Psoas muscle (tissue), 7 donors: ENCODE measurements at regions not wholly inside any gene's neighbourhood (a gene's known extent, or its start where the extent isn't known, plus 50 kb on each side); places are given as distances from the start of the nearest gene placed in this dataset.
"Not testable (repeated sequence)": the region's sequence is repeated elsewhere in the genome, so short reads cannot be mapped to it uniquely, and the experiment has no call there.

ENCODE experiments used
- ATAC-seq, 4 donors: fragments of 200-7000 bp; cut with Tn5 transposase; one replicate each; pipeline ENCODE4 v1.9.1; 2020; ENCODE audit warnings: moderate library complexity in 3 of 4, mild to moderate bottlenecking in 2 of 4
- DNase-seq, 2 donors: peaks; one replicate each; pipeline ENCODE4 v3.0.0-alpha.2; 2020
- H3K27ac ChIP-seq: fragments of 200-600 bp; one replicate; pipeline ENCODE4 v1.8.0; 2022
- H3K27me3 ChIP-seq, 3 donors: fragments of 200-600 bp in 1 of 3; one replicate each; pipeline versions ENCODE4 v1.6.1 to v1.8.0; 2013 to 2022; ENCODE audit warnings: low read length in 2 of 3, mild to moderate bottlenecking in 2 of 3, moderate library complexity in 1 of 3; ENCODE audit not compliant: insufficient read depth in 3 of 3
- H3K36me3 ChIP-seq, 2 donors: fragments of 200-600 bp in 1 of 2; one replicate each; pipeline versions ENCODE4 v1.6.1 to v1.8.0; 2013 to 2022; ENCODE audit warnings: low read depth in 1 of 2, mild to moderate bottlenecking in 1 of 2, moderate library complexity in 1 of 2; ENCODE audit not compliant: insufficient read depth in 1 of 2
- H3K4me1 ChIP-seq: fragments of 200-600 bp; one replicate; pipeline ENCODE4 v1.8.0; 2022
- H3K4me3 ChIP-seq: fragments of 200-600 bp; one replicate; pipeline ENCODE4 v1.8.0; 2022; ENCODE audit warnings: mild to moderate bottlenecking
- H3K9me3 ChIP-seq: fragments of 200-600 bp; one replicate; pipeline ENCODE4 v1.8.0; 2022
- WGBS, 3 donors: extraction: QIAGEN DNeasy Blood & Tissue Kit; methylation state at CpG; one replicate each; pipeline versions ENCODE4 v1.1.6 to v1.1.7; 2013; 5-methylcytosine and 5-hydroxymethylcytosine counted together
- intact Hi-C, 2 donors: fragments of 100-400 bp; cut with DNase I; formaldehyde crosslinking; loops; one replicate each; pipeline versions ENCODE4 v1.11.0 to v1.14.2; 2022
- TF ChIP-seq, protein P1 (sequence below): fragments of 200-600 bp; IDR thresholded peaks from one replicate; pipeline ENCODE4 v1.8.0; 2022; ENCODE audit warnings: antibody characterized with exemption
- donor health status: healthy with polysubstance abuse.
- donor health status: DM: no; HTN: no; CAD: no; lungs with moderate emphysema.
- donor health status: Bipolar disorder and iron deficiency.
- donor health status: healthy.
- donor health status: DM: yes; HTN: yes; CAD: no.
- donor health status: DM: no; HTN: no; CAD: no.
- donor health status: DM: yes; HTN: yes; CAD: no.

DNA sequence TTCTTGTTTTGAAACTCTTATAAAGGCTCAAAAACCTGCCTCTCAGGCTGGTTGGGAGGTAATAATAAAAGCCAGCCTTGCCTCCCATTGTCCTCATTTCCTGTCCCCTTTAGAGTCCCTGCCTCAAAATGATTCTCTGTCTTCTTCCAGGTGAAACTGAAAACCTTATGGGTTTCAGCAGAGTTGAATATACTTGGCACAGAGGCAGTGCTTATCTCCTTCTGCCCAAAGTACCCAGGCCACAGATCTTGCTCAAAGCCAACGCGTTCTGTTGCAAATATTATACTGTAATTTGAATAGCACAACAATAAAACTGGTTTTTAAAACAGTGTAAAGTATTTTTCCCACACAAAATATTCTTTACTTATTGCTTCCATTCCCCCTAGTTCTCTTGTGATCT is 183.1 kb upstream of the GIMD1 start:
- H3K4me3 ChIP-seq = no peak overlapping the region
- H3K27me3 ChIP-seq = no peaks in the 10 kb centered on the region
- no peak overlapping the region for H3K27ac ChIP-seq
- H3K9me3 ChIP-seq = no peaks in the 10 kb centered on the region
- no peaks in the 10 kb centered on the region for H3K36me3 ChIP-seq
- ATAC-seq (no peak), DNase-seq (no peak)
- intact Hi-C loops = no loop called here
- TF ChIP-seq, protein P1, sequence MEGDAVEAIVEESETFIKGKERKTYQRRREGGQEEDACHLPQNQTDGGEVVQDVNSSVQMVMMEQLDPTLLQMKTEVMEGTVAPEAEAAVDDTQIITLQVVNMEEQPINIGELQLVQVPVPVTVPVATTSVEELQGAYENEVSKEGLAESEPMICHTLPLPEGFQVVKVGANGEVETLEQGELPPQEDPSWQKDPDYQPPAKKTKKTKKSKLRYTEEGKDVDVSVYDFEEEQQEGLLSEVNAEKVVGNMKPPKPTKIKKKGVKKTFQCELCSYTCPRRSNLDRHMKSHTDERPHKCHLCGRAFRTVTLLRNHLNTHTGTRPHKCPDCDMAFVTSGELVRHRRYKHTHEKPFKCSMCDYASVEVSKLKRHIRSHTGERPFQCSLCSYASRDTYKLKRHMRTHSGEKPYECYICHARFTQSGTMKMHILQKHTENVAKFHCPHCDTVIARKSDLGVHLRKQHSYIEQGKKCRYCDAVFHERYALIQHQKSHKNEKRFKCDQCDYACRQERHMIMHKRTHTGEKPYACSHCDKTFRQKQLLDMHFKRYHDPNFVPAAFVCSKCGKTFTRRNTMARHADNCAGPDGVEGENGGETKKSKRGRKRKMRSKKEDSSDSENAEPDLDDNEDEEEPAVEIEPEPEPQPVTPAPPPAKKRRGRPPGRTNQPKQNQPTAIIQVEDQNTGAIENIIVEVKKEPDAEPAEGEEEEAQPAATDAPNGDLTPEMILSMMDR = no peak
- 93 to 95% (median 95%) methylated on average over 2 of the region's 2 CpGs for WGBS, 3 donors
- H3K4me1 ChIP-seq = no peaks in the 10 kb centered on the region

DNA sequence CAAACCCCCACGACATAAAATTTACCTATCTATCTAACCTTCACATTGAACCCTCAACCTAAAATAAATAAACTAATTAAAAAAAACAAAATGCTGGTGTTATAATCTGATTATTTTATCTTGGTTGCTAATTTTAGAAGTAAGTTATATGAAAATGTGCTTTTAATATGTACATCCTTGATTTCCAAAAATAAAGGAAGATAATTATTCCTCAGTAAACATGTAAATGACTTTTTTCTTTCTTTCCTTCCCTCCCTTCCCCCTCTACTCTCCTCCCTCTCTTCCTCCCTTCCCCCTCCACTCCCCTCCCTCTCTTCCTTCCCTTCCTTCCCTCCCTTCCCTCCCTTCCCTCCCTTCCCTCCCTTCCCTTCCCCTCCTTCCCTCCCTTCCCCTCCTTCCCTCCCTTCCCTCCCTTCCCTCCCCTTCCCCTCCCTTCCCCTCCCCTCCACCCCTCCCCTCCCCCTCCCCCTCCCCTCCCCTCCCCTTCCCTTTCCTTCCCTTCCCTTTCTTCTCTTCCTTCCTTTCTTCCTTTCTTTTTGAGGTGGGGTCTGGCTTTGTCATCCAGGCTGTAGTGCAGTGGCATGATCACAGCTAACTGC is 180.0 kb upstream of the GIMD1 start:
- 79 to 85% (median 83%) methylated on average over 1 of the region's 1 CpG for WGBS, 3 donors

DNA sequence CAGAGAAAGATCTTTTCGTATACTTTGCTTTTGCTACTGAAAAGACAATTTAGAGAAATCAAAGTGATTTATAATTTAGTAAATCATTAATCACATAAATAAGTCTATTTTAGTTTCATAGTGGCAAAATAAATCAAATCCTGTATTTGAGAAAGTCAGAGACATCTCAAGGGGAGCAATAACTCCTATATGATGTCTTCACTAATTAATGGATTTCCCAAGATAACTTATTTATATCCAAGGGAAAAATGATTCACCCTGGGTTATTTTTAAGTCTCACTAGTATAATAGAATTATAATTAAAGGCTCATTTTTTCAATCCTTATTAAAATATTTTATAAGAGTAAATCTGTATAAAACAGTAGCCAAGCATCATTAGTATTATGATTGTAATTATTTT is 177.8 kb upstream of the GIMD1 start:
- H3K4me1 ChIP-seq = no peaks in the 10 kb centered on the region
- no peaks in the 10 kb centered on the region for H3K27me3 ChIP-seq
- no peak overlapping the region for H3K27ac ChIP-seq
- DNase-seq = no peak
- intact Hi-C loops = no loop called here
- WGBS, 3 donors = 76 to 87% (median 78%) methylated on average over 1 of the region's 1 CpG
- H3K36me3 ChIP-seq = no peaks in the 10 kb centered on the region
- TF ChIP-seq, protein P1 = no peak
- no peak overlapping the region for H3K4me3 ChIP-seq
- H3K9me3 ChIP-seq = no peaks in the 10 kb centered on the region
- no peak for ATAC-seq

More for the DNA sequence above, 180.0 kb upstream of the GIMD1 start:
- intact Hi-C loops = no loop called here
- H3K9me3 ChIP-seq = no peaks in the 10 kb centered on the region
- no peak overlapping the region for H3K4me3 ChIP-seq
- no peaks in the 10 kb centered on the region for H3K27me3 ChIP-seq
- H3K27ac ChIP-seq = no peak overlapping the region
- H3K4me1 ChIP-seq = no peaks in the 10 kb centered on the region
- ATAC-seq (no peak), DNase-seq (no peak)
- TF ChIP-seq, protein P1 = no peak
- H3K36me3 ChIP-seq = no peaks in the 10 kb centered on the region

DNA sequence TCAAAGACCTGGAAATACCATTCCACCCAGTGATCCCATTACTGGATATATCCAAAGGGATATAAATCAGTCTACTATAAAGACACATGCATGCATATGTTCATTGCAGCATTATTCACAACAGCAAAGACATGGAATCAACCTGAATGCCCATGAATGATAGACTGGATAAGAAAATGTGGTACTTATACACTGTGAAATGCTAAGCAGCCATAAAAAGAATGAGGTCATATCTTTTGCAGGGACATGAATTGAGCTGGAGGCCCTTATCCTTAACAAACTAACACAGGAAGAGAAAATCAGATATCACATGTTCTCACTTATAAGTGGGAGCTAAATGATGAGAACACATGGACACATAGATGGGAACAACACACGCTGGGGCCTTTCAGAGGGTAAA is 174.0 kb upstream of the GIMD1 start:
- intact Hi-C loops, DNase-seq, H3K4me1 ChIP-seq, ATAC-seq, H3K9me3 ChIP-seq, H3K27ac ChIP-seq, H3K4me3 ChIP-seq, H3K36me3 ChIP-seq, H3K27me3 ChIP-seq: not testable (repeated sequence)
- WGBS, 3 donors = 82 to 87% (median 84%) methylated on average over 1 of the region's 1 CpG

DNA sequence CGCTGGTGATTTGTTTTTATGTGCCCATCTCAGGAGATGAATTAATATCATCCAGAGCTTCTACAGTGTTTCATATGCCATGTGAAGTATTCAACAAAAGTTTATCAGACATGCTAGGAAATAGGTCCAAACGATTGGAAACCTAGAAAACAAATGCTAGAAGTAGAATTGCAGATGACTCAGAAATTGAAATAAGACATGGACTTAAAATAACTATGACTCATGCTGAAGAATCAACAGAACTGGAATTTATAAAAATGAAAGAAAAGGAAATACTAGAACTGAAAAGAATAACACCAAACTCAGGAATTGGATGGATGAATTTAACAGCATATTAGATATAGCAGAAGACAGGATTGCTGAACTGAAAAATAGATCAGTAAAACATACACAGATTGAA is 172.7 kb upstream of the GIMD1 start:
- intact Hi-C loops = no loop called here
- no peaks in the 10 kb centered on the region for H3K4me1 ChIP-seq

More for the DNA sequence above, 172.7 kb upstream of the GIMD1 start:
- H3K36me3 ChIP-seq = no peaks in the 10 kb centered on the region
- ATAC-seq (no peak), DNase-seq (no peak)
- WGBS, 3 donors = 65 to 71% (median 67%) methylated on average over 2 of the region's 2 CpGs
- TF ChIP-seq, protein P1 = no peak
- H3K27ac ChIP-seq = no peak overlapping the region
- H3K4me3 ChIP-seq = no peak overlapping the region
- H3K27me3 ChIP-seq = no peaks in the 10 kb centered on the region
- H3K9me3 ChIP-seq = no peaks in the 10 kb centered on the region
